Trophoblast cell (in vitro differentiated cells and primary cell): ENCODE measurements at regions not wholly inside any gene's neighbourhood (a gene's known extent, or its start where the extent isn't known, plus 50 kb on each side); places are given as distances from the start of the nearest gene placed in this dataset.

Source experiments
- DNase-seq, 2 donors: peaks; one replicate each; pipeline ENCODE4 v3.0.0-alpha.2; 2016
- H2AFZ ChIP-seq: 2 replicates; pipeline ENCODE4 v1.6.1; 2013; ENCODE audit warnings: low read length, moderate library complexity, mild to moderate bottlenecking; ENCODE audit not compliant: insufficient read depth, poor library complexity
- H2AK5ac ChIP-seq: 2 replicates; pipeline ENCODE4 v1.6.1; 2013; ENCODE audit warnings: mild to moderate bottlenecking, low read length
- H2BK120ac ChIP-seq: 2 replicates; pipeline ENCODE4 v1.6.1; 2013; ENCODE audit warnings: low read length, mild to moderate bottlenecking, moderate library complexity; ENCODE audit not compliant: insufficient read depth, poor library complexity
- H2BK12ac ChIP-seq: 2 replicates; pipeline ENCODE4 v1.6.1; 2013; ENCODE audit warnings: mild to moderate bottlenecking, low read length, moderate library complexity
- H2BK5ac ChIP-seq: 2 replicates; pipeline ENCODE4 v1.6.1; 2013; ENCODE audit warnings: low read length, low read depth, moderate library complexity, mild to moderate bottlenecking; ENCODE audit not compliant: poor library complexity
- H3K14ac ChIP-seq: 2 replicates; pipeline ENCODE4 v1.6.1; 2013; ENCODE audit warnings: mild to moderate bottlenecking, low read length
- H3K18ac ChIP-seq: 2 replicates; pipeline ENCODE4 v1.6.1; 2013; ENCODE audit warnings: mild to moderate bottlenecking, low read length
- H3K23ac ChIP-seq: 2 replicates; pipeline ENCODE4 v1.6.1; 2013; ENCODE audit warnings: low read length
- H3K27ac ChIP-seq: 2 replicates; pipeline ENCODE4 v1.5.1; 2013; ENCODE audit warnings: low read depth, mild to moderate bottlenecking, inconsistent platforms, low read length, moderate library complexity
- H3K27me3 ChIP-seq: 2 replicates; pipeline ENCODE4 v1.6.1; 2013; ENCODE audit warnings: inconsistent platforms, mild to moderate bottlenecking, low read length, moderate library complexity; ENCODE audit not compliant: insufficient read depth
- H3K36me3 ChIP-seq, 2 experiments: 1 replicate in 1 of 2; 2 replicates in 1 of 2; pipeline ENCODE4 v1.6.1; 2013; ENCODE audit warnings: low read length in 2 of 2, mild to moderate bottlenecking in 2 of 2, moderate library complexity in 1 of 2; ENCODE audit not compliant: insufficient read depth in 2 of 2, control insufficient read depth in 1 of 2
- H3K4ac ChIP-seq: 2 replicates; pipeline ENCODE4 v1.6.1; 2013; ENCODE audit warnings: low read depth, mild to moderate bottlenecking, low read length, moderate library complexity
- H3K4me1 ChIP-seq, 2 experiments: 1 replicate in 1 of 2; 2 replicates in 1 of 2; pipeline ENCODE4 v1.6.1; 2013; ENCODE audit warnings: low read length in 2 of 2, mild to moderate bottlenecking in 2 of 2, moderate library complexity in 1 of 2; ENCODE audit not compliant: insufficient read depth in 2 of 2, control insufficient read depth in 1 of 2
- H3K4me2 ChIP-seq: 2 replicates; pipeline ENCODE4 v1.6.1; 2013; ENCODE audit warnings: inconsistent platforms, mild to moderate bottlenecking, low read length, moderate library complexity
- H3K4me3 ChIP-seq: 2 replicates; pipeline ENCODE4 v1.5.1; 2013; ENCODE audit warnings: mild to moderate bottlenecking, low read depth, low read length, inconsistent platforms
- H3K79me1 ChIP-seq: one replicate; pipeline ENCODE4 v1.6.1; 2013; ENCODE audit warnings: low read length
- H3K79me2 ChIP-seq: 2 replicates; pipeline ENCODE4 v1.6.1; 2013; ENCODE audit warnings: low read length, mild to moderate bottlenecking; ENCODE audit not compliant: control insufficient read depth, insufficient read depth, poor library complexity
- H3K9ac ChIP-seq: 2 replicates; pipeline ENCODE4 v1.6.1; 2013; ENCODE audit warnings: mild to moderate bottlenecking, low read length
- H3K9me3 ChIP-seq: 2 replicates; pipeline ENCODE4 v1.6.1; 2013; ENCODE audit warnings: low read depth, mild to moderate bottlenecking, control low read depth, inconsistent platforms, low read length; ENCODE audit not compliant: insufficient read depth
- H4K12ac ChIP-seq: 2 replicates; pipeline ENCODE4 v1.6.1; 2013; ENCODE audit warnings: low read depth, mild to moderate bottlenecking, low read length, moderate library complexity
- H4K8ac ChIP-seq: 2 replicates; pipeline ENCODE4 v1.6.1; 2013; ENCODE audit warnings: low read depth, mild to moderate bottlenecking, low read length, moderate library complexity
- H4K91ac ChIP-seq: one replicate; pipeline ENCODE4 v1.6.1; 2013; ENCODE audit warnings: low read depth, mild to moderate bottlenecking, low read length, moderate library complexity
- WGBS: extraction: QIAGEN DNeasy Blood & Tissue Kit; methylation state at CpG from one replicate; pipeline ENCODE4 v1.1.7; 2013; ENCODE audit warnings: missing lambda C conversion rate; ENCODE audit not compliant: insufficient read length, insufficient coverage; ENCODE audit errors: extremely low coverage; 5-methylcytosine and 5-hydroxymethylcytosine counted together

- Histone ChIP-seq H3K36me3 (no peaks in the 10 kb centered on the region), H4K91ac (no peak overlapping the region), H3K18ac (no peak overlapping the region), H3K4me2 (no peak overlapping the region), H3K79me2 (peaks cover 2% of the 10 kb centered on the region), H3K27ac (no peak overlapping the region), H2BK12ac (no peak overlapping the region), H4K8ac (no peak overlapping the region), H2AK5ac (no peak overlapping the region), H3K4ac (no peak overlapping the region), H3K23ac (no peak overlapping the region), H3K9me3 (no peaks in the 10 kb centered on the region), H4K12ac (no peak overlapping the region), H2BK120ac (no peak overlapping the region), H2BK5ac (no peak overlapping the region), H3K4me1 (no peaks in the 10 kb centered on the region), H3K27me3 (no peaks in the 10 kb centered on the region), H3K79me1 (peaks cover 2% of the 10 kb centered on the region), H3K9ac (no peak overlapping the region), H3K14ac (no peak overlapping the region), H2AFZ (no peak overlapping the region), H3K4me3 (no peak overlapping the region)
- WGBS, result no CpG with 5 or more reads among the region's 5 CpGs
- no peak for DNase-seq
Observed at GRCh38 chr10:28801247-28801646, 123.9 kb downstream of the BAMBI start.

GRCh38 chr10:28801869-28802268 lies 124.5 kb downstream of the BAMBI start:
- Histone ChIP-seq H3K4me1 (peaks cover 0 to 3% of the 10 kb centered on the region in 2 experiments), H2BK5ac (no peak overlapping the region), H3K9me3 (no peaks in the 10 kb centered on the region), H2BK120ac (no peak overlapping the region), H2BK12ac (no peak overlapping the region), H3K4me2 (no peak overlapping the region), H4K12ac (no peak overlapping the region), H4K91ac (no peak overlapping the region), H2AK5ac (no peak overlapping the region), H3K27ac (no peak overlapping the region), H3K23ac (no peak overlapping the region), H3K36me3 (no peaks in the 10 kb centered on the region), H3K4me3 (no peak overlapping the region), H3K79me1 (peaks cover 4% of the 10 kb centered on the region), H2AFZ (no peak overlapping the region), H3K27me3 (no peaks in the 10 kb centered on the region), H3K4ac (no peak overlapping the region), H3K9ac (no peak overlapping the region), H3K14ac (no peak overlapping the region), H3K79me2 (peaks cover 2% of the 10 kb centered on the region), H4K8ac (no peak overlapping the region), H3K18ac (no peak overlapping the region)
- DNase-seq, result no peak
- WGBS, result no CpG with 5 or more reads among the region's 1 CpG

- H3K4me2 ChIP-seq, result no peak overlapping the region
- no peaks in the 10 kb centered on the region for H3K9me3 ChIP-seq
- no peak overlapping the region for H3K9ac ChIP-seq
- H3K79me2 ChIP-seq, result peaks cover 2% of the 10 kb centered on the region
- H2BK12ac ChIP-seq, result no peak overlapping the region
- no peak overlapping the region for H2BK5ac ChIP-seq
- no peak overlapping the region for H3K18ac ChIP-seq
- no peak overlapping the region for H3K27ac ChIP-seq
- no peaks in the 10 kb centered on the region for H3K36me3 ChIP-seq
- H4K91ac ChIP-seq, result no peak overlapping the region
- no CpG with 5 or more reads among the region's 1 CpG for WGBS
- no peak overlapping the region for H4K8ac ChIP-seq
- no peak overlapping the region for H3K4ac ChIP-seq
- no peak overlapping the region for H2AFZ ChIP-seq
- peaks cover 7 to 12% of the 10 kb centered on the region in 2 experiments for H3K4me1 ChIP-seq
- no peak overlapping the region for H3K23ac ChIP-seq
- no peak overlapping the region for H2BK120ac ChIP-seq
- DNase-seq, result no peak
- no peak overlapping the region for H3K14ac ChIP-seq
- no peak overlapping the region for H3K4me3 ChIP-seq
- H2AK5ac ChIP-seq, result no peak overlapping the region
- H4K12ac ChIP-seq, result no peak overlapping the region
- H3K27me3 ChIP-seq, result no peaks in the 10 kb centered on the region
- H3K79me1 ChIP-seq, result peaks cover 10% of the 10 kb centered on the region
Observed at GRCh38 chr10:28805390-28805789, 128.1 kb downstream of the BAMBI start.

GRCh38 chr10:28806488-28806941 lies 129.2 kb downstream of the BAMBI start:
- H3K14ac ChIP-seq, result no peak overlapping the region
- no peaks in the 10 kb centered on the region for H3K27me3 ChIP-seq
- no peak overlapping the region for H3K4me2 ChIP-seq
- no peak overlapping the region for H4K12ac ChIP-seq
- H2BK120ac ChIP-seq, result peak overlapping the region; percentile 41
- H3K4me1 ChIP-seq, result peaks cover 12 to 18% of the 10 kb centered on the region in 2 experiments
- DNase-seq, result no peak
- no peak overlapping the region for H3K4ac ChIP-seq
- H2BK5ac ChIP-seq, result no peak overlapping the region
- H3K79me2 ChIP-seq, result peaks cover 2% of the 10 kb centered on the region
- H2AK5ac ChIP-seq, result no peak overlapping the region
- peaks cover 12% of the 10 kb centered on the region for H3K79me1 ChIP-seq
- no peak overlapping the region for H3K9ac ChIP-seq
- H2BK12ac ChIP-seq, result peak overlapping the region; percentile 67
- no peaks in the 10 kb centered on the region for H3K9me3 ChIP-seq
- no peak overlapping the region for H3K18ac ChIP-seq
- H3K27ac ChIP-seq, result peak overlapping the region; percentile 16
- peak overlapping the region; percentile 15 for H4K91ac ChIP-seq
- H3K4me3 ChIP-seq, result no peak overlapping the region
- no CpG with 5 or more reads among the region's 5 CpGs for WGBS
- peak overlapping the region; percentile 14 for H4K8ac ChIP-seq
- H3K36me3 ChIP-seq, result no peaks in the 10 kb centered on the region
- H2AFZ ChIP-seq, result no peak overlapping the region
- H3K23ac ChIP-seq, result no peak overlapping the region
